NCI-H748 (cell line): ENCODE measurements at regions not wholly inside any gene's neighbourhood (a gene's known extent, or its start where the extent isn't known, plus 50 kb on each side); places are given as distances from the start of the nearest gene placed in this dataset.
A peak's percentile ranks its signal among the peaks of the same experiment; 100 is the strongest.
"Not testable (repeated sequence)": the region's sequence is repeated elsewhere in the genome, so short reads cannot be mapped to it uniquely, and the experiment has no call there.

Experiments used
- DNase-seq: peaks from one replicate; lab custom pipeline; 2025; ENCODE audit not compliant: unreplicated experiment; lab: John Stamatoyannopoulos, UW

- no peak for DNase-seq
Observed at GRCh38 chr7:73918926-73919693, 58.2 kb downstream of the TMEM270 start.

DNA sequence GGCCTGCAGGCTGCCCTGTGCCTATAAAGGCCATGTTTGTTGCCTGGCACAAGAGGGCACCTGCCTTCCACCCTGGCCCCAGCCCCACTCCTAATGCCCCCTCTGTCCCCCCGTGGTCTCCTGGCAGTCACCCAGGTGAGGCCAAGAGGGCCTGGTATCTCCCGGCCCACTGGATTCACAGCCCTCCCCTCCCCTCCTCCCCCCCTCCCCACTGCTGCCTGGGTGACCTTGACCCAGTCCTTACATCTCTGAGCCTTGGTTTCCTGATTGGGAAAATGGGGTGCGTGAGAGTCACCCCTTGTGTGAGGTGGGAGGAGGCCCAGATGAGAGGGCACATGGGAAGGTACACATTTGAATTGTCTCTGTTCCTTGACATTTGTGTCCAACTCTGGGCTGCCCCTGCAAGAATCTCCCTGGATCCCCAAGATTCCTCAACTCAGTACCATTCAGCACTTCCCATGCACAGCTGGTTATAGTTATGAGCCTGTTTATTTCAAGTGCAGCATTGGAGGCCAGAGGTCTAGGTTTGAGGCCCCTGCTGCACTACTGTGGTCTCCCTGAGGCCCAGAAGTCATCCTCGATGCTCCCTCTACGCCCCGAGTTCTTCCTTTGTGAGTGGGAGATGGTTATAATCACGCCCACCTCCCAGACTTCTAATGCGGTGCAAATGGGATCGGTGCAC is 58.9 kb downstream of the TMEM270 start:
- DNase-seq, result no peak

DNA sequence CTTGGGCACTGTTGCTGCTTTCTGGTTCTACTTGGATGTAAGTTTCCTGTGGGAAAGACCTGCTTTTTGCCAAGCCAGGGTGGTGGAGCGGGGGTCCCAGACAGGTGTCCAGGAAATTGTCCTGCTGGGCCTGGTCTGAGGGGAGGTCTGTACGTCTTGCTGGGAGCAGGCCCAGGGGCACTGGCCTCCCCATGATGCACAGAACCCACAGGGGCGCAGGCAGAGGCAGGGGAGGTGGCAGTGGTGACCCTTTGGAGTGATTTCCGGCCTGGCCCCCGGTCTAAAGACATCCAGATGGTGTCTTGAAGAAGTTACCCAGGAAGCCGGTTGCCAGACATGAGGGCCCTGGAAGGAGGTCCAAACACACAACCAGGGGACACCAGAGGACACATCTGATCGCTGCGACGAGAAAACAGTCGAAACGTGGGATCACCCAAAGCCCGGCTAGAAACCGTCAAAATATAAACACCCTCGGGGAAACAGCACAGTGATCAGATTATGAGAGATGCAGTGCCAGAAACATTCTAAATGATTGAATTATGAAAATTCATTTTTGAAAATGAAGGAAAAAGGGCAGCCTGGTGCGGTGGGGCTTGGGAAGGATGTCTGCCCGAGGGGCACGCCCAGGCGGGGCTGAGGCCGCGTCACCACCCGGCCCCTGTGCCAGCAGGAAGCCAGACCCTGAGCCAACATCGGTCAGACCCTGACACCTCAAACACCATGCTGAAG is 59.6 kb downstream of the TMEM270 start:
- no peak for DNase-seq

GRCh38 chr7:73921623-73922528 is 60.9 kb downstream of the TMEM270 start:
- DNase-seq, result no peak

DNA sequence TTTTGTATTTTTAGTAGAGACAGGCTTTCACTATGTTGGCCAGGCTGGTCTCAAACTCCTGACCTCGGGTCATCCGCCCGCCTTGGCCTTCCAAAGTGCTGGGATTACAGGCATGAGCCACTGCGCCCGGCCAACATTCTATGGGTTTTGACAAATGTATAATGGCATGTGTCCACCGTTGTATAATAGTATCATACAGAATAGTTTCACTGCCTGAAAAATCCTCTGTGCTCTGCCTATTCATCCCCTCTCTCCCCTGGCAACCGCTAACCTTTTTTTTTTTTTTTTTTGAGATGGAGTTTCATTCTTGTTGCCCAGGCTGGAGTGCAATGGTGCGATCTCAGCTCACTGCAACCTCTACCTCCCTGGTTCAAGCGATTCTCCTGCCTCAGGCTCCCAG is 67.7 kb downstream of the TMEM270 start:
- not testable (repeated sequence) for DNase-seq

DNA sequence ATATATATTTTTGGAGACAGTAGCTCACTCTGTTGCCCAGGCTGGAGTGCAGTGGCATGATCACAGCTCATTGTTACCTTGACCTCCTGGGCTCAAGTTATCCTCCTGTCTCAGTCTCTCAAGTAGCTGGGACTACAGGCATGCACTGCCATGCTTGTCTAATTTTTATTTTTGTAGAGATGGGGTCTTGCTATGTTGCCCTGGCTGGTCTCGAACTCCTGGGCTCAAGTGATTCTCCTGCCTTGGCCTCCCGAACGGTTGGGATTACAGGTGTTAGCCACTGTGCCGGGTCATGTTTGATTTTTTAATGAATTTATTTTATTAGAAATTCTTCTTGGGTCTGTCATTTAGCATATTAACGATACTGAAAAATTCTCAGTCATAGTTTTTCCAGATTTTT is 70.5 kb downstream of the TMEM270 start:
- DNase-seq, result no peak

DNA sequence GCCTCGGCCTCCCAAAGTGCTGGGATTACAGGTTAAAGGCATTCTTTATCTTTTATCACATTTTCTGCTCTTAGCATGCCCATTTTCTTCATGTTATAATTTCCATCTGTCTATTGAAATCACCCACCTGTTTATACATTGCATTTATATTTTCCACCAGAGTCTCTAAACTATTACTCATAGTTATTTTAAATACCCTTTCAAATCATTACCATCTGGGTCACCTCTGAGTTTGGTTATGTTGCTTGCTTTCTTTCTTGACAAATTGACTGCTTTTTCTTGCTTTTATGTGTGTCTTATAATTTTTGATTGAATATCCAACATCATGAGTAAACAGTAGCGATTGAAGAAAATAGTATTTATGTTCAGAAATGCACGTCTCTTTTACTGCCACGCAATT is 71.4 kb downstream of the TMEM270 start:
- no peak for DNase-seq

GRCh38 chr7:73933091-73933490 is 72.1 kb downstream of the TMEM270 start:
- DNase-seq, result no peak

DNA sequence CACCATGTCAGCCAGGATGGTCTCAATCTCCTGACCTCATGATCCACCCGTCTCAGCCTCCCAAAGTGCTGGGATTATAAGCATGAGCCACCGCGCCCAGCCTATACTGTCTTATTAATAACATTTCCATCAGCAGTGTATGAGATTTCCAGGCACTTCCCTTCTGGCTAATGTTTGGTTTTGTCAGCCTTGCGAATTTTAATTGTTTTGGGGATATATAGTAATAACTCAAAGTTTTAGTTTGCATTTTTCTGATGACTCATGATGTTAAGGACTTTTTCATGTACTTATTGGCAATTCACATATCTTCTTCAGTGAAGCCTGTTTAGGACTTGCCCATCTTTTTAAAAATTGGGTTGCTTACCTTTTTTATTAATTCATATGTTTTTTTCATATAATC is 76.0 kb downstream of the TMEM270 start:
- no peak for DNase-seq

DNA sequence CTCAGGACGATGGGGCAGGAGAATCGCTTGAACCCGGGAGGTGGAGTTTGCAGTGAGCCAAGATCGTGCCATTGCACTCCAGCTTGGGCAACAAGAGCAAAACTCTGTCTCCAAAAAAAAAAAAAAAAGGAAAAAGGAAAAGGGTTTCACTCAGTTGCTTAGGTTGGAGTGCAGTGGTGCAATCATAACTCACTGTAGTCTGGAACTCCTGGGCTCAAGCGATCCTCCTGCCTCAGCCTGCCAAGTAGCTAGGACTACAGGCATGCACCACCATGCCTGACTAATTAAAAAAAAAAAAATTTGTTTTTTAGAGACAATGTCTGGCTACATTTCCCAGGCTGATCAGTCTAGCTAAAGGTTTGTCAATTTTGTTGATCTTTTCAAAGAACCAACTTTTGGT is 76.7 kb downstream of the TMEM270 start:
- not testable (repeated sequence) for DNase-seq

DNA sequence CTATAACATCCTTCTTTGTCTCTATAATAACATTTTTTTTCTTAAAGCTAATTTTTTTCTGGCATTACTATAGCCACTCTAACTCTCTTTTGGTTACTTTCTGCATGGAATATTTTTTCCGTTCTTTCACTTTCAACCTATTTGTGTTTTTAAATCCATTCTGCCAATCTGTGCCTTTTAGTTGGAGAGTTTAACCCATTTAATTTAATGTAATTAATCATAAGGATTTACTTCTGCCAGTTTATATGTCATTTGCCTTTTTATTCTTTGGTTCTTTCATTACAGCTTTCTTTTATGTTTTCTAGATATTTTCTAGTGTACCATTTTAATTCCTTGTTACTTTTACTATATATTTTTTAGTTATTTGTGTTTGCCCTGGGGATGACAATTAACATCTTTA is 78.6 kb downstream of the TMEM270 start:
- no peak for DNase-seq

GRCh38 chr7:73940701-73941238 is 79.8 kb downstream of the TMEM270 start:
- no peak for DNase-seq

GRCh38 chr7:73941836-73942551 is 81.0 kb downstream of the TMEM270 start:
- DNase-seq, result no peak

DNA sequence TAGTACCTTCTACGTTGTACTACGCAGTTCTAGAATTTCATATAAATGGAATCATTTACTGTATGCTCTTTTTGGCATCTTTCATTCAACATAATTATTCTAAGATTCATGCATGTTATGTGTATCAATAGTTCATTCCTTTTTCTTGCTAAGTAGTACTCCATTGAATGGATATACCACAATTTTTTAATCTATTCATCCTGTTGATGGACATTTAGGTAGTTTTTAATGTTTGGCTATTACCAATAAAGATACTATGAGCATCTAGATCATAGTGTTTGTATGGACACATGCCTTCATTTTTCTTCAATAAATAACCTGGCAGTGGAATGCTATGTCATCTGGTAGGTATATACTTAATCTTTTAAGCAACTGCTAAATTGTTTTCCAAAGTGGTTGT is 83.0 kb upstream of the ELN start:
- DNase-seq, result no peak

GRCh38 chr7:73948287-73948686 is 79.7 kb upstream of the ELN start:
- no peak for DNase-seq

- DNase-seq, result no peak
Observed at GRCh38 chr7:73952266-73952665, 75.7 kb upstream of the ELN start.

- no peak for DNase-seq
Observed at GRCh38 chr7:73954181-73954580, 73.8 kb upstream of the ELN start.

- no peak for DNase-seq
Observed at GRCh38 chr7:73954861-73955260, 73.1 kb upstream of the ELN start.

GRCh38 chr7:73960548-73960947 is 67.4 kb upstream of the ELN start:
- peak; percentile 6 for DNase-seq

GRCh38 chr7:73961991-73962390 is 66.0 kb upstream of the ELN start:
- not testable (repeated sequence) for DNase-seq
